ENCODE measurements at regions not wholly inside any gene's neighbourhood (a gene's known extent, or its start where the extent isn't known, plus 50 kb on each side); places are given as distances from the start of the nearest gene placed in this dataset.

- TF ChIP-seq TCF12 (IDR thresholded peaks at IDR 0.05; ENCODE audit: low read depth) = no peak
- no peak for TF ChIP-seq CREB1 (IDR thresholded peaks at IDR 0.05; ENCODE audit: low read depth)
Measured at GRCh38 chr7:80311313-80311712, 176.7 kb downstream of the GNAI1 start.
